WTC11 (cell line): ENCODE measurements at regions not wholly inside any gene's neighbourhood (a gene's known extent, or its start where the extent isn't known, plus 50 kb on each side); places are given as distances from the start of the nearest gene placed in this dataset.

Experiments used
- ATAC-seq: fragments of 200-7000 bp; cut with Tn5 transposase; 2 replicates; pipeline ENCODE4 v1.10.0; 2021; ENCODE audit warnings: mild to moderate bottlenecking, moderate library complexity
- CTCF ChIA-PET: fragments of 300-600 bp; sonication (Branson Sonifier 250); formaldehyde crosslinking; loops from one replicate; lab custom pipeline; 2021; ENCODE audit warnings: antibody characterized with exemption; lab: Charles Lee
- POLR2A ChIA-PET: fragments of 350-600 bp; sonication (Branson Sonifier 250); formaldehyde crosslinking; loops from one replicate; lab custom pipeline; 2021; ENCODE audit warnings: antibody characterized with exemption; lab: Charles Lee
- DNase-seq: peaks from one replicate; pipeline ENCODE4 v3.0.0; 2021; ENCODE audit warnings: low spot score
- H3K27ac Mint-ChIP-seq: 2 replicates; pipeline ENCODE4 v1.8.0; 2021; ENCODE audit warnings: mixed read lengths
- H3K27me3 Mint-ChIP-seq: 2 replicates; pipeline ENCODE4 v1.8.0; 2021; ENCODE audit warnings: low read depth, mild to moderate bottlenecking, moderate library complexity, mixed read lengths
- H3K36me3 Mint-ChIP-seq: 2 replicates; pipeline ENCODE4 v1.8.0; 2021; ENCODE audit warnings: mixed read lengths
- H3K4me1 Mint-ChIP-seq: 2 replicates; pipeline ENCODE4 v1.8.0; 2022; ENCODE audit warnings: mixed read lengths
- H3K4me3 Mint-ChIP-seq: 2 replicates; pipeline ENCODE4 v1.8.0; 2021; ENCODE audit warnings: mild to moderate bottlenecking, moderate library complexity, mixed read lengths
- H3K9me3 Mint-ChIP-seq: 2 replicates; pipeline ENCODE4 v1.8.0; 2021; ENCODE audit warnings: mixed read lengths
- ATF2 ChIP-seq: sonication (generic); formaldehyde crosslinking; IDR thresholded peaks from 2 replicates; pipeline ENCODE4 v1.8.1; 2022; ENCODE audit warnings: low read depth, missing genetic modification reagents, borderline replicate concordance
- CDX4 ChIP-seq: fragments of 250-450 bp; sonication (Bioruptor Pico); IDR thresholded peaks from 2 replicates; pipeline ENCODE4 v1.9.0; 2021; ENCODE audit warnings: moderate library complexity, mild to moderate bottlenecking, inconsistent platforms, borderline replicate concordance
- E2F1 ChIP-seq: sonication (generic); formaldehyde crosslinking; IDR thresholded peaks from 2 replicates; pipeline ENCODE4 v1.8.0; 2022; ENCODE audit warnings: mild to moderate bottlenecking, missing genetic modification reagents
- ELF4 ChIP-seq: sonication (generic); formaldehyde crosslinking; IDR thresholded peaks from 2 replicates; pipeline ENCODE4 v1.8.1; 2022; ENCODE audit warnings: low read depth, mild to moderate bottlenecking, moderate library complexity, missing genetic modification reagents
- HMGA2 ChIP-seq: fragments of 250-450 bp; sonication (Bioruptor Pico); IDR thresholded peaks from 2 replicates; pipeline ENCODE4 v1.4.0; 2021; ENCODE audit warnings: mild to moderate bottlenecking, moderate library complexity
- JAZF1 ChIP-seq: fragments of 250-450 bp; sonication (Bioruptor Pico); IDR thresholded peaks from 2 replicates; pipeline ENCODE4 v1.9.0; 2021; ENCODE audit warnings: moderate library complexity, mild to moderate bottlenecking, inconsistent platforms
- MXD4 ChIP-seq: fragments of 250-450 bp; sonication (Bioruptor Pico); IDR thresholded peaks from 2 replicates; pipeline ENCODE4 v1.8.0; 2021; ENCODE audit warnings: mild to moderate bottlenecking, moderate library complexity, borderline replicate concordance
- NR3C1 ChIP-seq: sonication (generic); formaldehyde crosslinking; conservative IDR thresholded peaks from 2 replicates; pipeline ENCODE4 v1.8.1; 2023; ENCODE audit warnings: low read depth, mild to moderate bottlenecking, missing genetic modification reagents
- PRRX2 ChIP-seq: fragments of 250-450 bp; sonication (Bioruptor Pico); IDR thresholded peaks from 2 replicates; pipeline ENCODE4 v1.8.0; 2021; ENCODE audit warnings: mild to moderate bottlenecking
- RELA ChIP-seq: sonication (generic); formaldehyde crosslinking; IDR thresholded peaks from 2 replicates; pipeline ENCODE4 v1.8.1; 2022; ENCODE audit warnings: missing genetic modification reagents, mild to moderate bottlenecking, borderline replicate concordance
- ZBTB21 ChIP-seq: sonication (generic); formaldehyde crosslinking; IDR thresholded peaks from 2 replicates; pipeline ENCODE4 v1.8.1; 2023; ENCODE audit warnings: mild to moderate bottlenecking, missing genetic modification reagents, borderline replicate concordance
- ZNF121 ChIP-seq: sonication (generic); formaldehyde crosslinking; IDR thresholded peaks from 2 replicates; pipeline ENCODE4 v1.8.0; 2023; ENCODE audit warnings: missing genetic modification reagents
- ZNF232 ChIP-seq: sonication (generic); formaldehyde crosslinking; IDR thresholded peaks from 2 replicates; pipeline ENCODE4 v1.8.0; 2022; ENCODE audit warnings: mild to moderate bottlenecking, missing genetic modification reagents
- ZNF317 ChIP-seq: sonication (generic); formaldehyde crosslinking; IDR thresholded peaks from 2 replicates; pipeline ENCODE4 v1.8.1; 2023; ENCODE audit warnings: low read depth, mild to moderate bottlenecking, moderate library complexity, missing genetic modification reagents, borderline replicate concordance
- ZNF396 ChIP-seq: fragments of 250-450 bp; sonication (Bioruptor Pico); IDR thresholded peaks from 2 replicates; pipeline ENCODE4 v1.8.0; 2021; ENCODE audit warnings: mild to moderate bottlenecking, moderate library complexity, borderline replicate concordance
- TF ChIP-seq, protein P1 (sequence below): sonication (generic); formaldehyde crosslinking; conservative IDR thresholded peaks from 2 replicates; pipeline ENCODE4 v1.8.1; 2023; ENCODE audit warnings: mild to moderate bottlenecking, low read depth, missing genetic modification reagents, moderate library complexity
- TF ChIP-seq, protein P2 (sequence below): sonication (generic); formaldehyde crosslinking; IDR thresholded peaks from 2 replicates; pipeline ENCODE4 v1.8.1; 2022; ENCODE audit warnings: mild to moderate bottlenecking, missing genetic modification reagents, moderate library complexity, borderline replicate concordance
- TF ChIP-seq, protein P3 (sequence below): sonication (generic); formaldehyde crosslinking; IDR thresholded peaks from 2 replicates; pipeline ENCODE4 v1.8.0; 2022; ENCODE audit warnings: mild to moderate bottlenecking, missing genetic modification reagents

DNA sequence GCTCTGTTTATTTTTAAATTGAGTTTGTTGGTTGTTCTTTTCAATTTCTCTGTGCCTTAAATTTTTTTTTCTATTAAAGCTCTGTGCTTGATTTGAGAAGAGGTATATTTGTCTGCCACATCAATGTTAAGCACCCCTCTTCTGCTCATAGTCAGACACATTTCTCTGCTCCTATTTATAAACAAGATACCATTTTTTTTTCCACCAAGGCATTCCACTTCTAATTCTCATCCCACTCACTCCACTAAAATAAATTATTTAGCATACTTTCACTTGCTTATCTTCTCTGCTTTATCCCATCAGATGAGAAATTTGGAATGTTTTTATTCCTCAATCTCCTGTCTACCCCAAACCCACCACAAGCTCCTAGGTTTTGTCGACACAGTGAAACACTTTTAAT, 127.0 kb upstream of the PDE5A start (continued):
- TF ChIP-seq, protein P1, sequence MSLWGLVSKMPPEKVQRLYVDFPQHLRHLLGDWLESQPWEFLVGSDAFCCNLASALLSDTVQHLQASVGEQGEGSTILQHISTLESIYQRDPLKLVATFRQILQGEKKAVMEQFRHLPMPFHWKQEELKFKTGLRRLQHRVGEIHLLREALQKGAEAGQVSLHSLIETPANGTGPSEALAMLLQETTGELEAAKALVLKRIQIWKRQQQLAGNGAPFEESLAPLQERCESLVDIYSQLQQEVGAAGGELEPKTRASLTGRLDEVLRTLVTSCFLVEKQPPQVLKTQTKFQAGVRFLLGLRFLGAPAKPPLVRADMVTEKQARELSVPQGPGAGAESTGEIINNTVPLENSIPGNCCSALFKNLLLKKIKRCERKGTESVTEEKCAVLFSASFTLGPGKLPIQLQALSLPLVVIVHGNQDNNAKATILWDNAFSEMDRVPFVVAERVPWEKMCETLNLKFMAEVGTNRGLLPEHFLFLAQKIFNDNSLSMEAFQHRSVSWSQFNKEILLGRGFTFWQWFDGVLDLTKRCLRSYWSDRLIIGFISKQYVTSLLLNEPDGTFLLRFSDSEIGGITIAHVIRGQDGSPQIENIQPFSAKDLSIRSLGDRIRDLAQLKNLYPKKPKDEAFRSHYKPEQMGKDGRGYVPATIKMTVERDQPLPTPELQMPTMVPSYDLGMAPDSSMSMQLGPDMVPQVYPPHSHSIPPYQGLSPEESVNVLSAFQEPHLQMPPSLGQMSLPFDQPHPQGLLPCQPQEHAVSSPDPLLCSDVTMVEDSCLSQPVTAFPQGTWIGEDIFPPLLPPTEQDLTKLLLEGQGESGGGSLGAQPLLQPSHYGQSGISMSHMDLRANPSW, result no peak
- no peak for TF ChIP-seq ZBTB21 (CRISPR knock-in tag)

- no peak overlapping the region for H3K27ac Mint-ChIP-seq
- ATAC-seq, result no peak
- ChIA-PET POLR2A (no interaction called here), CTCF (no interaction called here)
- H3K4me3 Mint-ChIP-seq, result no peak overlapping the region
- no peaks in the 10 kb centered on the region for H3K9me3 Mint-ChIP-seq
- H3K36me3 Mint-ChIP-seq, result no peaks in the 10 kb centered on the region
- H3K4me1 Mint-ChIP-seq, result no peaks in the 10 kb centered on the region
- TF ChIP-seq E2F1 (CRISPR knock-in tag) (no peak), ZBTB21 (CRISPR knock-in tag) (no peak), ZNF121 (CRISPR knock-in tag) (no peak), CDX4 (CRISPR knock-in tag) (no peak), ZNF396 (no peak), JAZF1 (CRISPR knock-in tag) (no peak), PRRX2 (no peak), ELF4 (CRISPR knock-in tag) (no peak), MXD4 (CRISPR knock-in tag) (no peak), ZNF232 (CRISPR knock-in tag) (no peak), ATF2 (CRISPR knock-in tag) (no peak), HMGA2 (CRISPR knock-in tag) (no peak), RELA (no peak), ZNF317 (CRISPR knock-in tag) (no peak), NR3C1 (CRISPR knock-in tag) (no peak)
- TF ChIP-seq, protein P2, sequence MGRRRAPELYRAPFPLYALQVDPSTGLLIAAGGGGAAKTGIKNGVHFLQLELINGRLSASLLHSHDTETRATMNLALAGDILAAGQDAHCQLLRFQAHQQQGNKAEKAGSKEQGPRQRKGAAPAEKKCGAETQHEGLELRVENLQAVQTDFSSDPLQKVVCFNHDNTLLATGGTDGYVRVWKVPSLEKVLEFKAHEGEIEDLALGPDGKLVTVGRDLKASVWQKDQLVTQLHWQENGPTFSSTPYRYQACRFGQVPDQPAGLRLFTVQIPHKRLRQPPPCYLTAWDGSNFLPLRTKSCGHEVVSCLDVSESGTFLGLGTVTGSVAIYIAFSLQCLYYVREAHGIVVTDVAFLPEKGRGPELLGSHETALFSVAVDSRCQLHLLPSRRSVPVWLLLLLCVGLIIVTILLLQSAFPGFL (CRISPR knock-in tag), result no peak
- TF ChIP-seq, protein P3, sequence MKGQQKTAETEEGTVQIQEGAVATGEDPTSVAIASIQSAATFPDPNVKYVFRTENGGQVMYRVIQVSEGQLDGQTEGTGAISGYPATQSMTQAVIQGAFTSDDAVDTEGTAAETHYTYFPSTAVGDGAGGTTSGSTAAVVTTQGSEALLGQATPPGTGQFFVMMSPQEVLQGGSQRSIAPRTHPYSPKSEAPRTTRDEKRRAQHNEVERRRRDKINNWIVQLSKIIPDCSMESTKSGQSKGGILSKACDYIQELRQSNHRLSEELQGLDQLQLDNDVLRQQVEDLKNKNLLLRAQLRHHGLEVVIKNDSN (CRISPR knock-in tag), result no peak
- TF ChIP-seq, all 79 proteins: peak for 0
- no peak for DNase-seq
- H3K27me3 Mint-ChIP-seq, result no peaks in the 10 kb centered on the region
Measured at GRCh38 chr4:119752936-119753335, 124.3 kb upstream of the PDE5A start.
